ENCODE measurements at regions not wholly inside any gene's neighbourhood (a gene's known extent, or its start where the extent isn't known, plus 50 kb on each side); places are given as distances from the start of the nearest gene placed in this dataset.

DNA sequence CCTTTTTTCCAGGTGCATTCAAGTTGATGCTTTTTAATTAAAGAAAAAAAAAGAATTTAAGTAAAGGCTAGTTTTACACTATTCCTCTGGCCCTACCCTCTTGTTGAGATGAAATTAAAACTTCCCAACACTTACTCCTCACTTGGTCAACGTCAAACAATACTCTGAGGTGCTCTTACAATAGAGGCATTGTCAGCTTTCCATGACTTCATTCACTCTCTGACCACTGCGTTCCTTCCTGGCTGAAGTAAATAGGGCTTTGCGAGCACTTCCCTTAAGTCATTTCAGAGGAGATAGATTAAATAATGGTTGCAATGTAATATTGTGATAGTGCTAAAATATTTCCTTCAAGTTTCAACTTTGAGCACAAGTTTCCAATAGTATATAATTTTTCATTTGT is 229.8 kb upstream of the CEP162 start:
- TF ChIP-seq, protein P1, sequence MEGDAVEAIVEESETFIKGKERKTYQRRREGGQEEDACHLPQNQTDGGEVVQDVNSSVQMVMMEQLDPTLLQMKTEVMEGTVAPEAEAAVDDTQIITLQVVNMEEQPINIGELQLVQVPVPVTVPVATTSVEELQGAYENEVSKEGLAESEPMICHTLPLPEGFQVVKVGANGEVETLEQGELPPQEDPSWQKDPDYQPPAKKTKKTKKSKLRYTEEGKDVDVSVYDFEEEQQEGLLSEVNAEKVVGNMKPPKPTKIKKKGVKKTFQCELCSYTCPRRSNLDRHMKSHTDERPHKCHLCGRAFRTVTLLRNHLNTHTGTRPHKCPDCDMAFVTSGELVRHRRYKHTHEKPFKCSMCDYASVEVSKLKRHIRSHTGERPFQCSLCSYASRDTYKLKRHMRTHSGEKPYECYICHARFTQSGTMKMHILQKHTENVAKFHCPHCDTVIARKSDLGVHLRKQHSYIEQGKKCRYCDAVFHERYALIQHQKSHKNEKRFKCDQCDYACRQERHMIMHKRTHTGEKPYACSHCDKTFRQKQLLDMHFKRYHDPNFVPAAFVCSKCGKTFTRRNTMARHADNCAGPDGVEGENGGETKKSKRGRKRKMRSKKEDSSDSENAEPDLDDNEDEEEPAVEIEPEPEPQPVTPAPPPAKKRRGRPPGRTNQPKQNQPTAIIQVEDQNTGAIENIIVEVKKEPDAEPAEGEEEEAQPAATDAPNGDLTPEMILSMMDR (optimal IDR thresholded peaks at IDR 0.05 in 1 of 3, IDR thresholded peaks at IDR 0.05 in 1 of 3, conservative IDR thresholded peaks at IDR 0.05 in 1 of 3; ENCODE audit: extremely low read depth in 1 of 3, insufficient read depth in 2 of 3, low read length in 3 of 3), result no peak
- no peak for TF ChIP-seq EZH2 (IDR thresholded peaks at IDR 0.05; ENCODE audit: low read length)

Measured in keratinocyte (primary cell).